AG04449 (cell line): ENCODE measurements at regions not wholly inside any gene's neighbourhood (a gene's known extent, or its start where the extent isn't known, plus 50 kb on each side); places are given as distances from the start of the nearest gene placed in this dataset.

Source experiments
- CTCF ChIA-PET: fragments of 350-600 bp; formaldehyde crosslinking; extraction: SDS; loops from one replicate; lab custom pipeline; 2021; ENCODE audit warnings: antibody characterized with exemption; lab: Yijun Ruan, JAX
- POLR2A ChIA-PET: fragments of 400-600, 350-600 bp; formaldehyde crosslinking; extraction: SDS; loops from one replicate; lab custom pipeline; 2020; ENCODE audit warnings: antibody characterized with exemption, inconsistent platforms; lab: Yijun Ruan, JAX
- DNase-seq: peaks from one replicate; pipeline ENCODE4 v3.0.0-alpha.2; 2010; ENCODE audit warnings: low read depth, low spot score
- H3K4me3 ChIP-seq: 2 replicates; pipeline ENCODE4 v1.5.1; 2011; ENCODE audit warnings: low read depth, mild to moderate bottlenecking, control low read depth, low read length
- TF ChIP-seq, protein P1 (sequence below): IDR thresholded peaks from one replicate; pipeline ENCODE4 v1.5.1; 2011; ENCODE audit warnings: mild to moderate bottlenecking, moderate library complexity, low read length, control low read depth, inconsistent platforms; ENCODE audit not compliant: insufficient read depth; ENCODE audit errors: missing control alignments

- ChIA-PET CTCF (no interaction called here), POLR2A (no interaction called here)
- H3K4me3 ChIP-seq = no peak overlapping the region
- TF ChIP-seq, protein P1, sequence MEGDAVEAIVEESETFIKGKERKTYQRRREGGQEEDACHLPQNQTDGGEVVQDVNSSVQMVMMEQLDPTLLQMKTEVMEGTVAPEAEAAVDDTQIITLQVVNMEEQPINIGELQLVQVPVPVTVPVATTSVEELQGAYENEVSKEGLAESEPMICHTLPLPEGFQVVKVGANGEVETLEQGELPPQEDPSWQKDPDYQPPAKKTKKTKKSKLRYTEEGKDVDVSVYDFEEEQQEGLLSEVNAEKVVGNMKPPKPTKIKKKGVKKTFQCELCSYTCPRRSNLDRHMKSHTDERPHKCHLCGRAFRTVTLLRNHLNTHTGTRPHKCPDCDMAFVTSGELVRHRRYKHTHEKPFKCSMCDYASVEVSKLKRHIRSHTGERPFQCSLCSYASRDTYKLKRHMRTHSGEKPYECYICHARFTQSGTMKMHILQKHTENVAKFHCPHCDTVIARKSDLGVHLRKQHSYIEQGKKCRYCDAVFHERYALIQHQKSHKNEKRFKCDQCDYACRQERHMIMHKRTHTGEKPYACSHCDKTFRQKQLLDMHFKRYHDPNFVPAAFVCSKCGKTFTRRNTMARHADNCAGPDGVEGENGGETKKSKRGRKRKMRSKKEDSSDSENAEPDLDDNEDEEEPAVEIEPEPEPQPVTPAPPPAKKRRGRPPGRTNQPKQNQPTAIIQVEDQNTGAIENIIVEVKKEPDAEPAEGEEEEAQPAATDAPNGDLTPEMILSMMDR = no peak
- no peak for DNase-seq
These were observed 197.4 kb upstream of the SMIM21 start for GRCh38 chr18:75624869-75625268.

- TF ChIP-seq, protein P1 = no peak
- POLR2A ChIA-PET = no interaction called here
- CTCF ChIA-PET = no interaction called here
- H3K4me3 ChIP-seq = no peak overlapping the region
- no peak for DNase-seq
These were observed 194.3 kb upstream of the SMIM21 start for GRCh38 chr18:75621818-75622217.

- ChIA-PET POLR2A (no interaction called here), CTCF (no interaction called here)
- no peak overlapping the region for H3K4me3 ChIP-seq
- TF ChIP-seq, protein P1 = no peak
- DNase-seq = no peak
These were observed 190.6 kb upstream of the SMIM21 start for GRCh38 chr18:75618146-75618545.

DNA sequence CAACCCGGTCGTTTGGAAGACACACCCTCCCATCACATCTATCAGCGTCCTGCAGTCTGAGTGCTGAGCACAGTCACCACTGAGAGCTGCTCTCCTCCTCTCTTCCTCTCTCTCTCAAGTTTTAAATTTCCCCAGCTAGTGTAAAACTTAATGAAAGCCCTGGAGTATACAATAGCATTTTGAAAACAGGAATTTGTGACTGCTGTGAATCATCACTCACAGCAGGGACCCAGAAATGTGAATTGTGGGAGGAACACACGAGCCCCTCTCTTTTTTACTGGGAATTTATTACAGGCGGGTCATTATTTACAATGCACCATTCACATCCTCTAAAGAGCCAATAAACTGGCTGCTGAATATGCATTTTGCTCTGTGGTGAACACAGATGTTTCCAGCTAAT, 185.0 kb upstream of the SMIM21 start:
- DNase-seq = no peak
- H3K4me3 ChIP-seq = no peak overlapping the region
- CTCF ChIA-PET = no interaction called here
- TF ChIP-seq, protein P1 = no peak
- POLR2A ChIA-PET = interaction anchor here (0.6 kb wide), 1 partner anchor 496 kb away, joined by 3 read pairs; no protein-coding TSS in a partner anchor

DNA sequence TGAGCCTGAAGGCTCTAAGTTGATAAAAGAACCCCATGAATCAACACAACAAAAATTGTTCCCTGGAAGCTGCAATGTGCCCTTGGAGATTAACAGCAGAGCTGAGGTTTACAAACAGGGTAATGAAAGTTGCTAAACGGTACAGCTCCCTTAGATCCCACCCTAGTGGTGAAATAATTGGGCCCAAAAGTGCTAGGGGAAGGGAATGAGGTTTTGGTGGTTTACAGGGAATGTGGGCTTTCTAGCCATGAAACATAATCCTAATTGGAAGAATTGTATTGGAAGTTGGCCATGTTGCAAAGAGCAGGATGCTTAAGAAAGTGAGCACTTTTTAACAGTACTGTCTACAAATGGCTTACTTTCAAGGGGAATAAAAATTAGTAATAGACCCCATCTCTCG, 180.2 kb upstream of the SMIM21 start:
- POLR2A ChIA-PET = no interaction called here
- TF ChIP-seq, protein P1 = no peak
- H3K4me3 ChIP-seq = no peak overlapping the region
- CTCF ChIA-PET = no interaction called here
- DNase-seq = no peak

DNA sequence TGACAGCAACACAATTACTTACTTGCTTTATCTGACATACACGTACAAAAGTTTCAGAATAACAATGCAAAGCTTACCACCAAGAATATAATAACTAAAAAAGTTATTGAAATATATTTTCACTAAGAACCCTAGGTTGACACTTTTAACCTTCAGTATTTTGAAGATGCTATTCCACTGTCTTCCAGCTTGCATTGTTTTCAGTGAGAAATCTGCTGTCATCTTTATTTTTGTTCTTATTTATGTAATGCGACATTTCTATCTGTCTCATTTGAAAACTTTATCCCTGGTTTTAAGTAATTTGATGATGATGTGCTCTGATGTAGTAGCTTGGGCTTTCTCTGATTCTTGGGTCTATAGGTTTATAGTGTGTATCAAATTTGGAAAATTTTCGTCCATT, 165.0 kb upstream of the SMIM21 start:
- no peak for DNase-seq
- no peak overlapping the region for H3K4me3 ChIP-seq
- POLR2A ChIA-PET = no interaction called here
- TF ChIP-seq, protein P1 = no peak
- CTCF ChIA-PET = no interaction called here
